SK-N-SH treated with all-trans-retinoic acid at 6 μM for 48 hours (cell line): ENCODE measurements at regions not wholly inside any gene's neighbourhood (a gene's known extent, or its start where the extent isn't known, plus 50 kb on each side); places are given as distances from the start of the nearest gene placed in this dataset.

ENCODE experiments used
- ARNTL ChIP-seq: fragments of 450-650 bp; formaldehyde crosslinking; IDR thresholded peaks from 2 replicates; pipeline ENCODE4 v1.5.0; 2020; ENCODE audit warnings: low read depth, mild to moderate bottlenecking, moderate library complexity, borderline replicate concordance
- ESRRG ChIP-seq: fragments of 250-450 bp; sonication (Bioruptor Pico); IDR thresholded peaks from 2 replicates; pipeline ENCODE4 v1.6.1; 2021; ENCODE audit warnings: mild to moderate bottlenecking
- GLIS3 ChIP-seq: fragments of 250-450 bp; sonication (Bioruptor Pico); IDR thresholded peaks from 2 replicates; pipeline ENCODE4 v1.5.0; 2020; ENCODE audit warnings: mild to moderate bottlenecking, moderate library complexity
- ZC3H10 ChIP-seq: fragments of 250-450 bp; sonication (Bioruptor Pico); IDR thresholded peaks from 2 replicates; pipeline ENCODE4 v1.5.1; 2021; ENCODE audit warnings: mild to moderate bottlenecking, moderate library complexity
- TF ChIP-seq, protein P1 (sequence below): fragments of 250-450 bp; sonication (Bioruptor Pico); IDR thresholded peaks from 2 replicates; pipeline ENCODE4 v1.5.1; 2020; ENCODE audit warnings: low read depth, mild to moderate bottlenecking, moderate library complexity
- TF ChIP-seq, protein P2 (sequence below): fragments of 250-450 bp; sonication (Bioruptor Pico); IDR thresholded peaks from 2 replicates; pipeline ENCODE4 v1.8.0; 2020; ENCODE audit warnings: mild to moderate bottlenecking, moderate library complexity, borderline replicate concordance

DNA sequence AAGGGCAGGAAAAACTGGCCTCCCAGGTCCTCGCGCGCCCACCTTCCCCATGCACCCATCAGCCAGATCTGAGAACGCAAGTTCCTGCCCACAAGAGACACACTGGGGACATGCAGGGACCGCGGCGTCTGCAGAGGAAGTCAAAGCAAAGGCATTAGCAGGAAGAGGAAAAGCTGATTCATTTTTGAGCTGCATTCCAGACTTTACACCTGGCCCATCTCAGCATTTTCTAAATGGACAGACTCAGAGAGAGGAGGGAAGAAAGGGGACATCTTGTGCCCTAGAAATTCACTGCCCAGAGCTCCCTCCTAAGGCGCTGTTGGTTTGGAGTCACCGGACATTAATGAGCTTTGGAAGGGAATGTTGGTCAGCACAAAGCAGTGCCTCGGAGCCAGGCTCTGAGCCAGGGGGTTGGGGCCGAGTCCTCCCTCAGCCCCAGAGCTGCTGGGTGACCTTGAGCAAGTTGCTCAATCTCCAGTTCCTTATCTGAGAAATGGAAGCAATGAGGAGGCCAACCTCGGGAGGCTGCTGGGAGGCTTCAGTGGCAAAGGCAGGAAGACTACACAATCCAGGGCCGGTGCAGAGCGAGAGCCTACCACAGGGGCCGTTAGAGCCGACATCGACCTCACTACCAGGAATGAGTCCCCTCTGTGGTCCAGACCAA lies 150.5 kb upstream of the IQSEC1 start:
- TF ChIP-seq, protein P1, sequence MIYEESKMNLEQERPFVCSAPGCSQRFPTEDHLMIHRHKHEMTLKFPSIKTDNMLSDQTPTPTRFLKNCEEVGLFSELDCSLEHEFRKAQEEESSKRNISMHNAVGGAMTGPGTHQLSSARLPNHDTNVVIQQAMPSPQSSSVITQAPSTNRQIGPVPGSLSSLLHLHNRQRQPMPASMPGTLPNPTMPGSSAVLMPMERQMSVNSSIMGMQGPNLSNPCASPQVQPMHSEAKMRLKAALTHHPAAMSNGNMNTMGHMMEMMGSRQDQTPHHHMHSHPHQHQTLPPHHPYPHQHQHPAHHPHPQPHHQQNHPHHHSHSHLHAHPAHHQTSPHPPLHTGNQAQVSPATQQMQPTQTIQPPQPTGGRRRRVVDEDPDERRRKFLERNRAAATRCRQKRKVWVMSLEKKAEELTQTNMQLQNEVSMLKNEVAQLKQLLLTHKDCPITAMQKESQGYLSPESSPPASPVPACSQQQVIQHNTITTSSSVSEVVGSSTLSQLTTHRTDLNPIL = no peak
- TF ChIP-seq, protein P2, sequence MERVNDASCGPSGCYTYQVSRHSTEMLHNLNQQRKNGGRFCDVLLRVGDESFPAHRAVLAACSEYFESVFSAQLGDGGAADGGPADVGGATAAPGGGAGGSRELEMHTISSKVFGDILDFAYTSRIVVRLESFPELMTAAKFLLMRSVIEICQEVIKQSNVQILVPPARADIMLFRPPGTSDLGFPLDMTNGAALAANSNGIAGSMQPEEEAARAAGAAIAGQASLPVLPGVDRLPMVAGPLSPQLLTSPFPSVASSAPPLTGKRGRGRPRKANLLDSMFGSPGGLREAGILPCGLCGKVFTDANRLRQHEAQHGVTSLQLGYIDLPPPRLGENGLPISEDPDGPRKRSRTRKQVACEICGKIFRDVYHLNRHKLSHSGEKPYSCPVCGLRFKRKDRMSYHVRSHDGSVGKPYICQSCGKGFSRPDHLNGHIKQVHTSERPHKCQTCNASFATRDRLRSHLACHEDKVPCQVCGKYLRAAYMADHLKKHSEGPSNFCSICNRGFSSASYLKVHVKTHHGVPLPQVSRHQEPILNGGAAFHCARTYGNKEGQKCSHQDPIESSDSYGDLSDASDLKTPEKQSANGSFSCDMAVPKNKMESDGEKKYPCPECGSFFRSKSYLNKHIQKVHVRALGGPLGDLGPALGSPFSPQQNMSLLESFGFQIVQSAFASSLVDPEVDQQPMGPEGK (CRISPR knock-in tag) = no peak
- TF ChIP-seq ARNTL (CRISPR knock-in tag) (no peak), ESRRG (no peak), ZC3H10 (CRISPR knock-in tag) (no peak), GLIS3 (CRISPR knock-in tag) (no peak)
